ENCODE measurements at regions not wholly inside any gene's neighbourhood (a gene's known extent, or its start where the extent isn't known, plus 50 kb on each side); places are given as distances from the start of the nearest gene placed in this dataset.

DNA sequence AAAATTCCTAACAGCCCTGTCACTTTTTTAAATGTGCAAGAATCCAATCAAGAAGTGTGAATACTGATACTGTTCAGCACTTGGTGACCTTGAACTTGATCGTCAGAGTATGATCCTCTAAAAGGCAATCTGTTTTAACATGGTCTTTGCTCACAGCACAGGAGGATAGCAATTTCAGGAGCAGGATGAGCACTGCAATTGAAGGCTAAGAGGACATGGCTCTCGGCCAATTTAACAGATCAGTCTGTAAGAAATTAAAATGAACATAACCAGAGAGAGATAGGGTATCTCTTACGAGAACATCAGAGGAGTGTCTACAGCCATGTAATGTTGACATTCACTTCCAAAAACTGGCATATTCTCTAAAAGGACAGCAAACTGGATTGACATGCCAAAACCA is 243.1 kb downstream of the LTN1 start (continued):
- no peak for TF ChIP-seq STAT1 (IDR thresholded peaks at IDR 0.05; ENCODE audit: unreplicated experiment)
- no peak for TF ChIP-seq CREB1 (CRISPR knock-in tag; IDR thresholded peaks at IDR 0.05; ENCODE audit: low read depth)
- TF ChIP-seq ZNF114 (CRISPR knock-in tag; IDR thresholded peaks at IDR 0.05): no peak
- no peak for TF ChIP-seq EZH2 (IDR thresholded peaks at IDR 0.05; ENCODE audit: low read depth, unreplicated experiment)
- TF ChIP-seq POLR2AphosphoS5 (IDR thresholded peaks at IDR 0.05; ENCODE audit: low read depth): no peak
- no peak for TF ChIP-seq NANOG (IDR thresholded peaks at IDR 0.05; ENCODE audit: borderline replicate concordance)

GRCh38 chr21:28747464-28747863 is 245.2 kb downstream of the LTN1 start:
- Mint-ChIP-seq H3K36me3 (ENCODE audit: low read depth) (peaks cover 3% of the 10 kb centered on the region; the same call in 1 of the 3 replicates), H3K27me3 (ENCODE audit: insufficient read depth, low read depth, poor library complexity) (peaks cover 2% of the 10 kb centered on the region), H3K4me1 (no peaks in the 10 kb centered on the region), H3K9me3 (peaks cover 6% of the 10 kb centered on the region; the same call in 1 of the 3 replicates), H3K4me3 (no peak overlapping the region), H3K27ac (no peak overlapping the region)
- no peak overlapping the region for H2AFZ ChIP-seq
- H4K20me1 ChIP-seq (replicated peaks; ENCODE audit: insufficient read depth): no peaks in the 10 kb centered on the region
- H3F3A ChIP-seq (replicated peaks; ENCODE audit: low read depth): no peaks in the 10 kb centered on the region
- no peak overlapping the region for H3K27ac ChIP-seq (ENCODE audit: low read depth)
- H3K27me3 ChIP-seq (ENCODE audit: insufficient read depth): no peaks in the 10 kb centered on the region
- no peaks in the 10 kb centered on the region for H3K4me1 ChIP-seq (ENCODE audit: insufficient read depth)
- H3K79me2 ChIP-seq (replicated peaks; ENCODE audit: insufficient read depth): no peaks in the 10 kb centered on the region
- H3K4me3 ChIP-seq: no peak overlapping the region
- H3K9me2 ChIP-seq (ENCODE audit: insufficient read depth): 0 out of 2 replicates have a peak, but pooled peaks cover 2% of the 10 kb centered on the region
- TF ChIP-seq POLR2AphosphoS5 (IDR thresholded peaks at IDR 0.05; ENCODE audit: low read depth): no peak
- no peak for TF ChIP-seq JUNB (IDR thresholded peaks at IDR 0.05; ENCODE audit: unreplicated experiment)
- no peak overlapping the region for H3K4me2 ChIP-seq
- H3K36me3 ChIP-seq (ENCODE audit: insufficient read depth): no peaks in the 10 kb centered on the region
- no peak for ATAC-seq
- DNase-seq (ENCODE audit: low spot score): no peak

DNA sequence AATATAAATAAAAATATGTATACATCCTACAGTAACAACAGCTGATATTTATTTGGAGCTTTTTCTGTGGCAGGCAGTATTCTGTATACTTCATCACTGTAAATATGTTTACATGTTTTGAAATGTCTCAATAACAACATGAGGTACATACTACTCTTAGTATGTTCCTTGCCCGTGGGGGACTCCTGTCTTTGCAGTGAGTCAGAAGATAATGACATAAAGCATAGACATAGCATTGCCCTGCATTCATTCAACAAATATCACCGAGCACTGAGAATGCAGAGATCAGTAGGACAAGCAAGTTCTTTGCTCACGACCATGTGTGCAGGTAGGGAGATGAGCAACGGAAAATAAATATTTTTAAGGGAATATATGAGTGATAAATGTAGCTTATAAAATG is 246.5 kb downstream of the LTN1 start:
- H3K27me3 ChIP-seq (ENCODE audit: insufficient read depth): no peaks in the 10 kb centered on the region
- DNase-seq (ENCODE audit: low spot score) (no peak), ATAC-seq (no peak)
- no peak overlapping the region for H3K27ac ChIP-seq (ENCODE audit: low read depth)
- H4K20me1 ChIP-seq (replicated peaks; ENCODE audit: insufficient read depth): no peaks in the 10 kb centered on the region
- H3K4me1 ChIP-seq (ENCODE audit: insufficient read depth): no peaks in the 10 kb centered on the region
- TF ChIP-seq CREB1 (CRISPR knock-in tag; IDR thresholded peaks at IDR 0.05; ENCODE audit: low read depth): no peak
- no peak overlapping the region for H3K4me3 ChIP-seq
- Mint-ChIP-seq H3K36me3 (ENCODE audit: low read depth) (peaks cover 3% of the 10 kb centered on the region; the same call in 1 of the 3 replicates), H3K4me1 (no peaks in the 10 kb centered on the region), H3K27ac (no peak overlapping the region), H3K27me3 (ENCODE audit: insufficient read depth, low read depth, poor library complexity) (peaks cover 2% of the 10 kb centered on the region), H3K4me3 (no peak overlapping the region), H3K9me3 (peaks cover 6% of the 10 kb centered on the region; the same call in 1 of the 3 replicates)
- no peak overlapping the region for H3K4me2 ChIP-seq
- no peaks in the 10 kb centered on the region for H3K36me3 ChIP-seq (ENCODE audit: insufficient read depth)
- H3F3A ChIP-seq (replicated peaks; ENCODE audit: low read depth): no peaks in the 10 kb centered on the region
- H3K9me2 ChIP-seq (ENCODE audit: insufficient read depth): no peaks in the 10 kb centered on the region
- no peaks in the 10 kb centered on the region for H3K79me2 ChIP-seq (replicated peaks; ENCODE audit: insufficient read depth)
- no peak overlapping the region for H2AFZ ChIP-seq

DNA sequence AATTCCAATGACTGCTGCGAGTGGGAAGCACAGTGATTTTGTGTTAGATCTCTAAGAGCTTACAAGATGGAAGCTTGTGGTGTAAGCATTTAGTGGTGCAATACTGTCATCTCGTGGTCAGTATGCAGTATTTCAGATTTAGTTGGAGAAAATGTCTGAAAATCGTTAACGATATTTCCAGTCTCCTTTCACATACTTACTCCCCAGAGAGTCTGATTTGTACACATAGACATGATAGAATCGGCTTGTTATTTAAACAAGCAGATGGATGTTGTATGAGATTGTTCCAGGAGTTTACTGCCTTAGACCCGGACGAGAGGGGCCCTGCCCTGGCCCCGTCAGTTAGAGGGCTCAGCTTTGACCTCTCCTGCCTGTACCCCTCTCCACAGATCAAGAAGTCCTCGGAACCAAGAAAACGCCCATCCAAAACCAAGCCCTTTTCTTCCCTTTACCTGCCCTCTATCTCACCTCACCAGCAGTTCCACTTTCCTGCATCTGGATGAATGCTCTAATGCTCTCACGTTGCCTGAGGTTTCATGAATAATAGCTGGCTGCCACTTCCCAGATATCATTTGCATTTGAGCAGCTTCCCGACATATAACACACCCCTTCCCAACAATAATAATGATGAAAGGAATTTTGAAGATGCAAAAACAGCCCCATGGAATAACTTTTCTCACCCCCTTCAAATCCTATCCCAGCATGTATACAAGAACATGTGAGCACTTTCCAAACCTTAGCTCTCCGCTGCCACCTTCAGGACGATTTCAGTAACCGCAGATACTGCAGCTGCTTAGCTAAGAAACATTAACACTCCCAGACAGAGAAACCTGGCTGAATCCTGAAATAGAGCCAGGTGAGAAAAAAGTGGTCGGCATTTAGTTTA is 247.3 kb downstream of the LTN1 start:
- no peaks in the 10 kb centered on the region for H3F3A ChIP-seq (replicated peaks; ENCODE audit: low read depth)
- Mint-ChIP-seq H3K27me3 (ENCODE audit: insufficient read depth, low read depth, poor library complexity) (peaks cover 2% of the 10 kb centered on the region), H3K4me3 (no peak overlapping the region), H3K9me3 (peaks cover 6% of the 10 kb centered on the region; the same call in 1 of the 3 replicates), H3K4me1 (no peaks in the 10 kb centered on the region), H3K27ac (no peak overlapping the region), H3K36me3 (ENCODE audit: low read depth) (peaks cover 3% of the 10 kb centered on the region; the same call in 1 of the 3 replicates)
- no peak overlapping the region for H3K27ac ChIP-seq (ENCODE audit: low read depth)
- DNase-seq (ENCODE audit: low spot score) (peak; percentile 86), ATAC-seq (peak; percentile 96)
- H3K79me2 ChIP-seq (replicated peaks; ENCODE audit: insufficient read depth): no peaks in the 10 kb centered on the region
- no peaks in the 10 kb centered on the region for H3K9me2 ChIP-seq (ENCODE audit: insufficient read depth)
- H2AFZ ChIP-seq: peak overlapping the region; percentile 17; the same call in 1 of the 2 replicates
- no peaks in the 10 kb centered on the region for H3K4me1 ChIP-seq (ENCODE audit: insufficient read depth)
- no peaks in the 10 kb centered on the region for H4K20me1 ChIP-seq (replicated peaks; ENCODE audit: insufficient read depth)
- no peaks in the 10 kb centered on the region for H3K36me3 ChIP-seq (ENCODE audit: insufficient read depth)
- no peak overlapping the region; the same call in 1 of the 2 replicates for H3K4me3 ChIP-seq
- H3K4me2 ChIP-seq: no peak overlapping the region
- no peaks in the 10 kb centered on the region for H3K27me3 ChIP-seq (ENCODE audit: insufficient read depth)
- TF ChIP-seq ZNF331 (CRISPR knock-in tag; IDR thresholded peaks at IDR 0.05; ENCODE audit: low read depth): no peak
- no peak for TF ChIP-seq REST (IDR thresholded peaks at IDR 0.05; ENCODE audit: unreplicated experiment)
- no peak for TF ChIP-seq JUNB (IDR thresholded peaks at IDR 0.05; ENCODE audit: unreplicated experiment)

All from GM23338 (cell line).